ENCODE measurements at regions not wholly inside any gene's neighbourhood (a gene's known extent, or its start where the extent isn't known, plus 50 kb on each side); places are given as distances from the start of the nearest gene placed in this dataset.

DNA sequence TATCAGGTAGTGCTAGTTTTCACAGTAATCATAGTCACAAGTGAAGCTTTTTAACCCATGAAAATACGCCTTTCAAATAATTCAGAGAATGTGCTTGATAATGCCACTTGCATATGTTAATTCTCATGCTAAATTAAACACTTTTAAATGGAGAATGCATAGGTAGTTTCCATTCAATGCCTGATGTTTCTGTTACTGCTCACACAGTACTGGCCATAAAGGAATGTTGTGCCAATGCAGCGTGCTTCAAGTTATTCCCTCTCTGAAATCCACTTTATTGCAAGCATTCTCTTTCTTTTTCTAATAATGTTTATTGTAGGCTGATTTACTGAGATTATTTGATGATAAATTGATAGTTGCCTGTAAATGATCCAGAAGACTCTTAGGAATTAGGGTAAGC lies 513.0 kb upstream of the KLF12 start:
- TF ChIP-seq, protein P1, sequence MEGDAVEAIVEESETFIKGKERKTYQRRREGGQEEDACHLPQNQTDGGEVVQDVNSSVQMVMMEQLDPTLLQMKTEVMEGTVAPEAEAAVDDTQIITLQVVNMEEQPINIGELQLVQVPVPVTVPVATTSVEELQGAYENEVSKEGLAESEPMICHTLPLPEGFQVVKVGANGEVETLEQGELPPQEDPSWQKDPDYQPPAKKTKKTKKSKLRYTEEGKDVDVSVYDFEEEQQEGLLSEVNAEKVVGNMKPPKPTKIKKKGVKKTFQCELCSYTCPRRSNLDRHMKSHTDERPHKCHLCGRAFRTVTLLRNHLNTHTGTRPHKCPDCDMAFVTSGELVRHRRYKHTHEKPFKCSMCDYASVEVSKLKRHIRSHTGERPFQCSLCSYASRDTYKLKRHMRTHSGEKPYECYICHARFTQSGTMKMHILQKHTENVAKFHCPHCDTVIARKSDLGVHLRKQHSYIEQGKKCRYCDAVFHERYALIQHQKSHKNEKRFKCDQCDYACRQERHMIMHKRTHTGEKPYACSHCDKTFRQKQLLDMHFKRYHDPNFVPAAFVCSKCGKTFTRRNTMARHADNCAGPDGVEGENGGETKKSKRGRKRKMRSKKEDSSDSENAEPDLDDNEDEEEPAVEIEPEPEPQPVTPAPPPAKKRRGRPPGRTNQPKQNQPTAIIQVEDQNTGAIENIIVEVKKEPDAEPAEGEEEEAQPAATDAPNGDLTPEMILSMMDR (IDR thresholded peaks at IDR 0.05; ENCODE audit: low read length), result no peak
- TF ChIP-seq EZH2 (IDR thresholded peaks at IDR 0.05; ENCODE audit: borderline replicate concordance, low read length), result no peak

All from OCI-LY1 (cell line).